ENCODE measurements at regions not wholly inside any gene's neighbourhood (a gene's known extent, or its start where the extent isn't known, plus 50 kb on each side); places are given as distances from the start of the nearest gene placed in this dataset.

GRCh38 chr14:97620066-97620465 is 822.9 kb downstream of the VRK1 start:
- TF ChIP-seq POLR2AphosphoS5 (IDR thresholded peaks at IDR 0.05; ENCODE audit: low read depth, low read length) (no peak), JUND (IDR thresholded peaks at IDR 0.05) (no peak), FOXM1 (IDR thresholded peaks at IDR 0.05; ENCODE audit: low read depth) (no peak), RFX5 (IDR thresholded peaks at IDR 0.05; ENCODE audit: low read length) (no peak), CTCF (IDR thresholded peaks at IDR 0.05) (no peak), MXI1 (IDR thresholded peaks at IDR 0.05; ENCODE audit: low read depth, low read length) (no peak), ZBTB33 (IDR thresholded peaks at IDR 0.05; ENCODE audit: borderline replicate concordance, low read depth) (no peak), SIN3A (IDR thresholded peaks at IDR 0.05; ENCODE audit: borderline replicate concordance, low read depth, low read length) (no peak), NFIC (IDR thresholded peaks at IDR 0.05; ENCODE audit: borderline replicate concordance) (no peak)

All from SK-N-SH (cell line).